ENCODE measurements at regions not wholly inside any gene's neighbourhood (a gene's known extent, or its start where the extent isn't known, plus 50 kb on each side); places are given as distances from the start of the nearest gene placed in this dataset.

- Histone ChIP-seq H3K9me2 (replicated peaks; ENCODE audit: low read depth, low read length) (no peaks in the 10 kb centered on the region), H3K36me3 (ENCODE audit: insufficient read depth, low read length) (no peaks in the 10 kb centered on the region), H3K27me3 (ENCODE audit: insufficient read depth, low read length, poor library complexity, severe bottlenecking) (no peaks in the 10 kb centered on the region), H2AFZ (ENCODE audit: low read length) (no peak overlapping the region), H3F3A (ENCODE audit: low read depth) (peaks cover 9% of the 10 kb centered on the region; the same call in 1 of the 2 replicates), H3K4me3 (ENCODE audit: low read length, poor library complexity, severe bottlenecking) (no peak overlapping the region), H3K9ac (ENCODE audit: low read depth, low read length, poor library complexity, severe bottlenecking) (no peak overlapping the region), H3K79me2 (ENCODE audit: insufficient read depth, low read length) (no peaks in the 10 kb centered on the region), H3K4me2 (ENCODE audit: low read depth, low read length, poor library complexity, severe bottlenecking) (no peak overlapping the region), H3K4me1 (ENCODE audit: insufficient read depth, low read length, poor library complexity, severe bottlenecking) (peaks cover 12% of the 10 kb centered on the region), H3K9me3 (ENCODE audit: insufficient read depth, low read depth, low read length) (peaks cover 14% of the 10 kb centered on the region; the same call in 1 of the 2 replicates), H4K20me1 (ENCODE audit: insufficient read depth, low read length, poor library complexity, severe bottlenecking) (no peaks in the 10 kb centered on the region)
- TF ChIP-seq EZH2phosphoT487 (IDR thresholded peaks at IDR 0.05; ENCODE audit: borderline replicate concordance) = no peak
- no peak for TF ChIP-seq CTCF (conservative IDR thresholded peaks at IDR 0.05; ENCODE audit: low read length)
Measured at GRCh38 chr14:65185829-65186228, 83.5 kb upstream of the MAX start.

- Histone ChIP-seq H3K4me1 (ENCODE audit: insufficient read depth, low read length, poor library complexity, severe bottlenecking) (peaks cover 12% of the 10 kb centered on the region), H3F3A (ENCODE audit: low read depth) (peaks cover 9% of the 10 kb centered on the region; the same call in 1 of the 2 replicates), H3K9me3 (ENCODE audit: insufficient read depth, low read depth, low read length) (peaks cover 6% of the 10 kb centered on the region; the same call in 1 of the 2 replicates), H3K36me3 (ENCODE audit: insufficient read depth, low read length) (no peaks in the 10 kb centered on the region), H3K27me3 (ENCODE audit: insufficient read depth, low read length, poor library complexity, severe bottlenecking) (no peaks in the 10 kb centered on the region), H2AFZ (ENCODE audit: low read length) (no peak overlapping the region; the same call in 1 of the 2 replicates), H3K4me3 (ENCODE audit: low read length, poor library complexity, severe bottlenecking) (no peak overlapping the region), H3K79me2 (ENCODE audit: insufficient read depth, low read length) (no peaks in the 10 kb centered on the region), H3K9me2 (replicated peaks; ENCODE audit: low read depth, low read length) (no peaks in the 10 kb centered on the region), H3K9ac (ENCODE audit: low read depth, low read length, poor library complexity, severe bottlenecking) (no peak overlapping the region), H4K20me1 (ENCODE audit: insufficient read depth, low read length, poor library complexity, severe bottlenecking) (no peaks in the 10 kb centered on the region), H3K4me2 (ENCODE audit: low read depth, low read length, poor library complexity, severe bottlenecking) (no peak overlapping the region)
- TF ChIP-seq CTCF (conservative IDR thresholded peaks at IDR 0.05; ENCODE audit: low read length) (no peak), EZH2phosphoT487 (IDR thresholded peaks at IDR 0.05; ENCODE audit: borderline replicate concordance) (no peak)
Measured at GRCh38 chr14:65186951-65187350, 84.6 kb upstream of the MAX start.

GRCh38 chr14:65187421-65188049 lies 85.2 kb upstream of the MAX start:
- Histone ChIP-seq H3K4me2 (ENCODE audit: low read depth, low read length, poor library complexity, severe bottlenecking) (no peak overlapping the region), H3K9me3 (ENCODE audit: insufficient read depth, low read depth, low read length) (0 out of 2 replicates have a peak, but pooled peaks cover under 1% of the 10 kb centered on the region), H2AFZ (ENCODE audit: low read length) (no peak overlapping the region), H3K79me2 (ENCODE audit: insufficient read depth, low read length) (no peaks in the 10 kb centered on the region), H3K4me1 (ENCODE audit: insufficient read depth, low read length, poor library complexity, severe bottlenecking) (peaks cover 12% of the 10 kb centered on the region), H3K9me2 (replicated peaks; ENCODE audit: low read depth, low read length) (no peaks in the 10 kb centered on the region), H3K36me3 (ENCODE audit: insufficient read depth, low read length) (no peaks in the 10 kb centered on the region), H3K27me3 (ENCODE audit: insufficient read depth, low read length, poor library complexity, severe bottlenecking) (no peaks in the 10 kb centered on the region), H3F3A (ENCODE audit: low read depth) (peaks cover 5% of the 10 kb centered on the region; the same call in 1 of the 2 replicates), H3K9ac (ENCODE audit: low read depth, low read length, poor library complexity, severe bottlenecking) (no peak overlapping the region), H4K20me1 (ENCODE audit: insufficient read depth, low read length, poor library complexity, severe bottlenecking) (no peaks in the 10 kb centered on the region), H3K4me3 (ENCODE audit: low read length, poor library complexity, severe bottlenecking) (no peak overlapping the region)
- TF ChIP-seq EZH2phosphoT487 (IDR thresholded peaks at IDR 0.05; ENCODE audit: borderline replicate concordance) (no peak), CTCF (conservative IDR thresholded peaks at IDR 0.05; ENCODE audit: low read length) (no peak)
